SK-N-SH (cell line): ENCODE measurements at regions not wholly inside any gene's neighbourhood (a gene's known extent, or its start where the extent isn't known, plus 50 kb on each side); places are given as distances from the start of the nearest gene placed in this dataset.
"Not testable (repeated sequence)": the region's sequence is repeated elsewhere in the genome, so short reads cannot be mapped to it uniquely, and the experiment has no call there.

Source experiments
- CHD2 ChIP-seq: fragments of 150-350 bp; IDR thresholded peaks from 2 replicates; pipeline ENCODE4 v1.6.1; 2018; ENCODE audit warnings: low read length; ENCODE audit not compliant: partially characterized antibody
- EZH2phosphoT487 ChIP-seq: fragments of 200-600 bp; sonication (generic); IDR thresholded peaks from 2 replicates; pipeline ENCODE4 v1.6.1; 2017; ENCODE audit warnings: low read depth, mixed run types, mild to moderate bottlenecking, antibody characterized with exemption, moderate library complexity, borderline replicate concordance
- GABPA ChIP-seq: IDR thresholded peaks from 2 replicates; pipeline ENCODE4 v1.4.0; 2012; ENCODE audit warnings: low read depth, mild to moderate bottlenecking
- JUND ChIP-seq: IDR thresholded peaks from 2 replicates; pipeline ENCODE4 v1.4.0; 2012
- NFIC ChIP-seq: IDR thresholded peaks from 2 replicates; pipeline ENCODE4 v1.4.0; 2012; ENCODE audit warnings: borderline replicate concordance
- POLR2AphosphoS5 ChIP-seq: IDR thresholded peaks from 2 replicates; pipeline ENCODE4 v1.6.1; 2012; ENCODE audit warnings: low read depth, low read length
- RFX5 ChIP-seq: IDR thresholded peaks from 2 replicates; pipeline ENCODE4 v1.6.1; 2012; ENCODE audit warnings: mild to moderate bottlenecking, improper control_type of control experiment, low read length
- TAF1 ChIP-seq: IDR thresholded peaks from 2 replicates; pipeline ENCODE4 v1.6.1; 2012; ENCODE audit warnings: low read depth, mild to moderate bottlenecking, low read length, moderate library complexity, borderline replicate concordance
- YY1 ChIP-seq: IDR thresholded peaks from 2 replicates; pipeline ENCODE4 v1.4.0; 2012; ENCODE audit warnings: low read depth, mild to moderate bottlenecking
- TF ChIP-seq, protein P1 (sequence below): fragments of 200-600 bp; sonication (generic); IDR thresholded peaks from 2 replicates; pipeline ENCODE4 v1.6.1; 2017; ENCODE audit warnings: antibody characterized with exemption, mild to moderate bottlenecking, moderate library complexity
- TF ChIP-seq, protein P2 (sequence below): IDR thresholded peaks from 2 replicates; pipeline ENCODE4 v1.6.1; 2012; ENCODE audit warnings: mild to moderate bottlenecking, low read depth, low read length, moderate library complexity
- TF ChIP-seq, protein P3 (sequence below): fragments of 150-350 bp; IDR thresholded peaks from 2 replicates; pipeline ENCODE4 v1.6.1; 2016; ENCODE audit warnings: mild to moderate bottlenecking, low read depth, low read length

- not testable (repeated sequence) for TF ChIP-seq POLR2AphosphoS5, JUND, YY1, NFIC, RFX5, EZH2phosphoT487, CHD2, GABPA, TAF1
- TF ChIP-seq, protein P1, sequence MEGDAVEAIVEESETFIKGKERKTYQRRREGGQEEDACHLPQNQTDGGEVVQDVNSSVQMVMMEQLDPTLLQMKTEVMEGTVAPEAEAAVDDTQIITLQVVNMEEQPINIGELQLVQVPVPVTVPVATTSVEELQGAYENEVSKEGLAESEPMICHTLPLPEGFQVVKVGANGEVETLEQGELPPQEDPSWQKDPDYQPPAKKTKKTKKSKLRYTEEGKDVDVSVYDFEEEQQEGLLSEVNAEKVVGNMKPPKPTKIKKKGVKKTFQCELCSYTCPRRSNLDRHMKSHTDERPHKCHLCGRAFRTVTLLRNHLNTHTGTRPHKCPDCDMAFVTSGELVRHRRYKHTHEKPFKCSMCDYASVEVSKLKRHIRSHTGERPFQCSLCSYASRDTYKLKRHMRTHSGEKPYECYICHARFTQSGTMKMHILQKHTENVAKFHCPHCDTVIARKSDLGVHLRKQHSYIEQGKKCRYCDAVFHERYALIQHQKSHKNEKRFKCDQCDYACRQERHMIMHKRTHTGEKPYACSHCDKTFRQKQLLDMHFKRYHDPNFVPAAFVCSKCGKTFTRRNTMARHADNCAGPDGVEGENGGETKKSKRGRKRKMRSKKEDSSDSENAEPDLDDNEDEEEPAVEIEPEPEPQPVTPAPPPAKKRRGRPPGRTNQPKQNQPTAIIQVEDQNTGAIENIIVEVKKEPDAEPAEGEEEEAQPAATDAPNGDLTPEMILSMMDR: not testable (repeated sequence)
- TF ChIP-seq, protein P2, sequence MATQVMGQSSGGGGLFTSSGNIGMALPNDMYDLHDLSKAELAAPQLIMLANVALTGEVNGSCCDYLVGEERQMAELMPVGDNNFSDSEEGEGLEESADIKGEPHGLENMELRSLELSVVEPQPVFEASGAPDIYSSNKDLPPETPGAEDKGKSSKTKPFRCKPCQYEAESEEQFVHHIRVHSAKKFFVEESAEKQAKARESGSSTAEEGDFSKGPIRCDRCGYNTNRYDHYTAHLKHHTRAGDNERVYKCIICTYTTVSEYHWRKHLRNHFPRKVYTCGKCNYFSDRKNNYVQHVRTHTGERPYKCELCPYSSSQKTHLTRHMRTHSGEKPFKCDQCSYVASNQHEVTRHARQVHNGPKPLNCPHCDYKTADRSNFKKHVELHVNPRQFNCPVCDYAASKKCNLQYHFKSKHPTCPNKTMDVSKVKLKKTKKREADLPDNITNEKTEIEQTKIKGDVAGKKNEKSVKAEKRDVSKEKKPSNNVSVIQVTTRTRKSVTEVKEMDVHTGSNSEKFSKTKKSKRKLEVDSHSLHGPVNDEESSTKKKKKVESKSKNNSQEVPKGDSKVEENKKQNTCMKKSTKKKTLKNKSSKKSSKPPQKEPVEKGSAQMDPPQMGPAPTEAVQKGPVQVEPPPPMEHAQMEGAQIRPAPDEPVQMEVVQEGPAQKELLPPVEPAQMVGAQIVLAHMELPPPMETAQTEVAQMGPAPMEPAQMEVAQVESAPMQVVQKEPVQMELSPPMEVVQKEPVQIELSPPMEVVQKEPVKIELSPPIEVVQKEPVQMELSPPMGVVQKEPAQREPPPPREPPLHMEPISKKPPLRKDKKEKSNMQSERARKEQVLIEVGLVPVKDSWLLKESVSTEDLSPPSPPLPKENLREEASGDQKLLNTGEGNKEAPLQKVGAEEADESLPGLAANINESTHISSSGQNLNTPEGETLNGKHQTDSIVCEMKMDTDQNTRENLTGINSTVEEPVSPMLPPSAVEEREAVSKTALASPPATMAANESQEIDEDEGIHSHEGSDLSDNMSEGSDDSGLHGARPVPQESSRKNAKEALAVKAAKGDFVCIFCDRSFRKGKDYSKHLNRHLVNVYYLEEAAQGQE: not testable (repeated sequence)
- TF ChIP-seq, protein P3, sequence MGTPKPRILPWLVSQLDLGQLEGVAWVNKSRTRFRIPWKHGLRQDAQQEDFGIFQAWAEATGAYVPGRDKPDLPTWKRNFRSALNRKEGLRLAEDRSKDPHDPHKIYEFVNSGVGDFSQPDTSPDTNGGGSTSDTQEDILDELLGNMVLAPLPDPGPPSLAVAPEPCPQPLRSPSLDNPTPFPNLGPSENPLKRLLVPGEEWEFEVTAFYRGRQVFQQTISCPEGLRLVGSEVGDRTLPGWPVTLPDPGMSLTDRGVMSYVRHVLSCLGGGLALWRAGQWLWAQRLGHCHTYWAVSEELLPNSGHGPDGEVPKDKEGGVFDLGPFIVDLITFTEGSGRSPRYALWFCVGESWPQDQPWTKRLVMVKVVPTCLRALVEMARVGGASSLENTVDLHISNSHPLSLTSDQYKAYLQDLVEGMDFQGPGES: not testable (repeated sequence)
Measured at GRCh38 chr17:62233822-62234481, 146.4 kb upstream of the EFCAB3 start.
